Esophagus muscularis mucosa (tissue), 3 donors: ENCODE measurements at regions not wholly inside any gene's neighbourhood (a gene's known extent, or its start where the extent isn't known, plus 50 kb on each side); places are given as distances from the start of the nearest gene placed in this dataset.

Experiments used
- CTCF ChIP-seq, 3 experiments: fragments of 200-600 bp in 2 of 3; fragments of 450-650 bp in 1 of 3; sonication (generic) in 2 of 3; IDR thresholded peaks; one replicate each; pipeline ENCODE4 v1.5.1; 2017 to 2019; ENCODE audit warnings: antibody characterized with exemption in 3 of 3, mild to moderate bottlenecking in 2 of 3, moderate library complexity in 1 of 3
- POLR2A ChIP-seq: fragments of 450-650 bp; IDR thresholded peaks from one replicate; pipeline ENCODE4 v1.6.1; 2017; ENCODE audit warnings: antibody characterized with exemption, moderate library complexity, mild to moderate bottlenecking, low read depth

- TF ChIP-seq POLR2A, result no peak
- no peak for TF ChIP-seq CTCF (IDR thresholded peaks at IDR 0.05)
Measured at GRCh38 chr20:24894488-24894887, 54.6 kb upstream of the CST7 start.
